ENCODE measurements at regions not wholly inside any gene's neighbourhood (a gene's known extent, or its start where the extent isn't known, plus 50 kb on each side); places are given as distances from the start of the nearest gene placed in this dataset.

DNA sequence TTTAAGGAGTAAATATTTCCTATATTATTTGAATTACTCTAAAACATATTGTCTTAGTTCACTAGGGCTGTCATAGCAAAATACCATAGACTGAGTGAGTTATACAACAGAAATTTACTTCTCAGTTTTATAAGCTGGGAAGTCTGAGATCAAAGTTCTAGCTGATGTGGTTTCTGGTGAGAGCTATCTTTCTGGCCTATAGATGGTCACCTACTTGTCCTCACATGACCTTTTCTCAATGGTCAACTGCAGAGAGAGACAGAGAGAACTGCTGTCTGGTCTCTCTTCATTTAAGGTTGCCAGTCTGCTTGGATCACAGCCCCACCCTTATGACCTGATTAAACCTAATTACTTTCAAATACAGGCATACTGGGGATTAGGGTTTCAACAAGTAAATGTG lies 490.9 kb downstream of the FBXO15 start:
- no peak for DNase-seq (ENCODE audit: low read depth)
- H3K4me3 ChIP-seq (ENCODE audit: control insufficient read depth, low read depth, low read length), result no peak overlapping the region
- TF ChIP-seq CTCF (IDR thresholded peaks at IDR 0.05; ENCODE audit: control insufficient read depth, insufficient read depth, low read depth, low read length, missing control alignments), result no peak

- TF ChIP-seq CTCF (IDR thresholded peaks at IDR 0.05; ENCODE audit: control insufficient read depth, insufficient read depth, low read depth, low read length, missing control alignments), result no peak
- H3K4me3 ChIP-seq (ENCODE audit: control insufficient read depth, low read depth, low read length), result no peak overlapping the region
- no peak for DNase-seq (ENCODE audit: low read depth)
These were observed 493.8 kb downstream of the FBXO15 start for GRCh38 chr18:73653827-73654226.

DNA sequence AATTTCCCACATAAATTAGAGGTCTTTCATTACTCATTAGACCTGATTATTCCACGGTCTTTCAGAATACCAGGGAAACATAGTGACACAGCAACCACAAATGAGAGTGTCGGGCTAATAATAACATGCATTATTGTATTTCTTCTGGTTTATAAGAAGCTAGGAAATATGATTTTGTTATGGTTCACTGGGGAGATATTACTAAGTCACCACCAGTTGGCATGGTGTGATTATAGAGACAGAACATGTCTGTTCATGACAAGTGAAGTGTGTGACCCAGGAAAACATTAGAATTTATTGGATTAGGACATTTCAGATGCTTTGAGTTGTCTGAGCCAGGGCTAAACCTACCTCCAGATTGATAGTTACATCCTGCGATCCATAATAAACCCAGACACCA lies 494.4 kb downstream of the FBXO15 start:
- DNase-seq (ENCODE audit: low read depth), result no peak
- TF ChIP-seq CTCF (IDR thresholded peaks at IDR 0.05; ENCODE audit: control insufficient read depth, insufficient read depth, low read depth, low read length, missing control alignments), result no peak
- no peak overlapping the region for H3K4me3 ChIP-seq (ENCODE audit: control insufficient read depth, low read depth, low read length)

- DNase-seq (ENCODE audit: low read depth), result no peak
- no peak overlapping the region for H3K4me3 ChIP-seq (ENCODE audit: control insufficient read depth, low read depth, low read length)
- no peak for TF ChIP-seq CTCF (IDR thresholded peaks at IDR 0.05; ENCODE audit: control insufficient read depth, insufficient read depth, low read depth, low read length, missing control alignments)
These were observed 500.2 kb downstream of the FBXO15 start for GRCh38 chr18:73647391-73647790.

DNA sequence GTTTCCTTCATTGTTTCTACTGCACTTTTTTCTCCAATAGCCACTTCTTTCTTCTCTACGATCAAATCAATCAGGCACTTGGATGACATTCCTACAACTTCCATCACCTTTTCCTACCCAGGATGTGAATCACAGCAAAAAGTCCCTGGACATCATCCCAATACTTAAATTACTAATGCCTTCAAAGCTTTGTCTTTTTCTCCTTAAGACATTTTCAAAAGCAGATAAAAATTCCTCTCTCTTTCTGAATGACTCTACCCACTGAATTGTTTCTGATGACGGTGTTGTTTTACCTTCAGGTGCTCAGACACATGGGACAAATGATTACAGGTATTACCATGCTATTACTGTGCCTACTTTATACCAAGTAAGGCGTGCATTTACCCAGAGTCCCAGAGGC lies 500.9 kb downstream of the FBXO15 start:
- no peak overlapping the region for H3K4me3 ChIP-seq (ENCODE audit: control insufficient read depth, low read depth, low read length)
- peak; percentile 61 for DNase-seq (ENCODE audit: low read depth)
- TF ChIP-seq CTCF (IDR thresholded peaks at IDR 0.05; ENCODE audit: control insufficient read depth, insufficient read depth, low read depth, low read length, missing control alignments), result no peak

GRCh38 chr18:73646196-73646595 lies 501.4 kb downstream of the FBXO15 start:
- no peak for TF ChIP-seq CTCF (IDR thresholded peaks at IDR 0.05; ENCODE audit: control insufficient read depth, insufficient read depth, low read depth, low read length, missing control alignments)
- H3K4me3 ChIP-seq (ENCODE audit: control insufficient read depth, low read depth, low read length), result no peak overlapping the region
- DNase-seq (ENCODE audit: low read depth), result no peak

- no peak for DNase-seq (ENCODE audit: low read depth)
- TF ChIP-seq CTCF (IDR thresholded peaks at IDR 0.05; ENCODE audit: control insufficient read depth, insufficient read depth, low read depth, low read length, missing control alignments), result no peak
- H3K4me3 ChIP-seq (ENCODE audit: control insufficient read depth, low read depth, low read length), result no peak overlapping the region
These were observed 502.4 kb downstream of the FBXO15 start for GRCh38 chr18:73645160-73645715.

All from AG09309 (cell line).